ENCODE measurements at regions not wholly inside any gene's neighbourhood (a gene's known extent, or its start where the extent isn't known, plus 50 kb on each side); places are given as distances from the start of the nearest gene placed in this dataset.

GRCh38 chr1:30117685-30118084 lies 605.7 kb downstream of the MATN1 start:
- Histone ChIP-seq H3K9me3 (ENCODE audit: control insufficient read depth, low read length) (no peaks in the 10 kb centered on the region), H3K36me3 (ENCODE audit: control insufficient read depth, insufficient read depth, low read length) (no peaks in the 10 kb centered on the region), H3K4me3 (ENCODE audit: extremely low read depth, insufficient read depth, low read length, poor library complexity, severe bottlenecking) (no peak overlapping the region), H3K27ac (ENCODE audit: low read depth, low read length, severe bottlenecking) (no peak overlapping the region), H3K4me1 (ENCODE audit: control insufficient read depth, insufficient read depth, low read length, poor library complexity, severe bottlenecking) (no peaks in the 10 kb centered on the region)
- WGBS, 2 experiments (ENCODE audit: insufficient coverage in 2 of 2), result 95 to 97% methylated on average over 4 of the region's 4 CpGs

DNA sequence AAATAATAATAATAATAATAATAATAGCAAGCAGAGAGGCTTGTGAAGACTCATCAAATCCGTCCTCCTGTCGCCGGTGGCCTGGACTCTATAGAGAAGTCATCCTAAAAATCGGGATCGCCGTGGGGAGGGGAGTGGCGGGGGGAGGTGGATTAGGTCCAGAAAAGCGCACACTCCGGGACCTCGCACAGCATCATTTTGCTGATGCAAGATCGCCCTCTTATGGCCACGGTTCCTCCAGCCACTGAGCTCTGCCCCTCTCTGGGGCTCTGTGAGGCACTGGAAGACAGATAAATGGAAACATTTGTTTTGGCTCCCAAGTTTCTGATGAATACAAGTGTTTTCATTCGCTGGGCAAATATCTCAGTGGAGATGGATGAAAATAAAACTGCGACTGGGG lies 612.0 kb downstream of the MATN1 start:
- Histone ChIP-seq H3K4me1 (ENCODE audit: control insufficient read depth, insufficient read depth, low read length, poor library complexity, severe bottlenecking) (no peaks in the 10 kb centered on the region), H3K9me3 (ENCODE audit: control insufficient read depth, low read length) (no peaks in the 10 kb centered on the region), H3K27ac (ENCODE audit: low read depth, low read length, severe bottlenecking) (no peak overlapping the region), H3K4me3 (ENCODE audit: extremely low read depth, insufficient read depth, low read length, poor library complexity, severe bottlenecking) (no peak overlapping the region), H3K36me3 (ENCODE audit: control insufficient read depth, insufficient read depth, low read length) (no peaks in the 10 kb centered on the region)
- WGBS, 2 experiments (ENCODE audit: insufficient coverage in 2 of 2), result 4 to 8% methylated on average over 10 of the region's 14 CpGs

DNA sequence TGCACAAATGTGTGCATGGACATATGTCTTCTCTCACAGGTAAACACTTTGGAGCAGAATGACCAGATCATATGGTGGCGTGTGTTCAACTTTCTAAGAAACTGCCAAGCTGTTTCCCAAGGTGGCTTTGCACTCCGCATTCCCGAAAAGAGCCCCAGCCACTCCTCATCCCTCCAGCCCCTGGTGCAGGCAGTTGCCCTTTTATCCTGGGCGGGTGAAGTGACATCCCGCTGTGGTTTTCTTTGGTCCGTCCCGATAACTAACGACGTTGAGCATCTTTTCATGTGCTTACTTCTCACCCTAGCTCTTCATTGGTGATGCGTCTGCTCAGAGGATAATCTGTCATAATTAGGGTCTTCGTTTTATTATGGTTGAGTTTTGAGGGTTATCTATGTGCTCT lies 612.5 kb downstream of the MATN1 start:
- H3K27ac ChIP-seq (ENCODE audit: low read depth, low read length, severe bottlenecking), result no peak overlapping the region
- no peaks in the 10 kb centered on the region for H3K4me1 ChIP-seq (ENCODE audit: control insufficient read depth, insufficient read depth, low read length, poor library complexity, severe bottlenecking)
- H3K36me3 ChIP-seq (ENCODE audit: control insufficient read depth, insufficient read depth, low read length), result no peaks in the 10 kb centered on the region
- 74 to 84% methylated on average over 4 to 9 of the region's 11 CpGs for WGBS, 2 experiments (ENCODE audit: insufficient coverage in 2 of 2)
- H3K4me3 ChIP-seq (ENCODE audit: extremely low read depth, insufficient read depth, low read length, poor library complexity, severe bottlenecking), result no peak overlapping the region
- H3K9me3 ChIP-seq (ENCODE audit: control insufficient read depth, low read length), result no peaks in the 10 kb centered on the region

DNA sequence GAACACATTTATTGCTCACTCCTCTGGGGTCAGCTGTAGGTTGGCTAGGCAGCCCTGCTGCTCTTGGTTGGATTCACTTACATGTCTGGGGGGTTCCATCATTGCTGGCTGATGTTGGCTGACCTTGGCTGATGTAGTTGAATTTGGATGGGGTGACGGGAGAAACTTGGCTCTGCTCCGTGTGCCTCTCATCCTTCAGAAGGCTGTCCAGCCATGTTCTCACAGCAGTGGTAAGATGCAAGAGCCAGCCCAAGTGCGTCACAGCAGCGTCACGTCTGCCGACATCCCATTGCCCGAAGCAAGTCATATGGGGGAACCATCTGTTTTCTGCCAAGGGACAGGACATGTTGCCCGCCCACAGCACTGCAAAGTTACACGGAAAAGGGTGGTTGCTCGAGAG lies 613.5 kb downstream of the MATN1 start:
- H3K36me3 ChIP-seq (ENCODE audit: control insufficient read depth, insufficient read depth, low read length), result no peaks in the 10 kb centered on the region
- H3K4me3 ChIP-seq (ENCODE audit: extremely low read depth, insufficient read depth, low read length, poor library complexity, severe bottlenecking), result no peak overlapping the region
- H3K9me3 ChIP-seq (ENCODE audit: control insufficient read depth, low read length), result no peaks in the 10 kb centered on the region
- H3K4me1 ChIP-seq (ENCODE audit: control insufficient read depth, insufficient read depth, low read length, poor library complexity, severe bottlenecking), result no peaks in the 10 kb centered on the region
- 88 to 92% methylated on average over 9 to 10 of the region's 10 CpGs for WGBS, 2 experiments (ENCODE audit: insufficient coverage in 2 of 2)
- no peak overlapping the region for H3K27ac ChIP-seq (ENCODE audit: low read depth, low read length, severe bottlenecking)

DNA sequence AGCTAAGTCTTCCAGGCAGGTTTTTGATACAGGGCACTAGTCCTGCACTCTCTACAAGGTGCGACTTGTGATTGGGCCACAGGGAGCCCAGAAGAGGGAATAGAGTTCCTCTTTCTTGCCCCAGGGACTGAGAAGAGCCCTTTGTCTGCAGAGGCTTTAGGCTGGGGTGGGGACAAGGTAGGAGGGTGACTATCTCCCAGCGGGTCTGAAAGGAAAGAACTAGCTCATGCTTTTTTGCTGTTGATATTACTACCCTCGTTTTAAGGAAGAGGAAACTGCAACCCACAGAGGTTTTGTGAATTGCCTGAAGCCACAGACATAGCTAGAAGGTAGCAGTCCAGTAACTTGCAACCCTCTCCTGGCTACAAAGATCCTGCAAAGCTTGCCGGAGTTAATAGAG lies 615.2 kb downstream of the MATN1 start:
- no peak overlapping the region for H3K27ac ChIP-seq (ENCODE audit: low read depth, low read length, severe bottlenecking)
- H3K4me1 ChIP-seq (ENCODE audit: control insufficient read depth, insufficient read depth, low read length, poor library complexity, severe bottlenecking), result no peaks in the 10 kb centered on the region
- H3K4me3 ChIP-seq (ENCODE audit: extremely low read depth, insufficient read depth, low read length, poor library complexity, severe bottlenecking), result no peak overlapping the region
- no peaks in the 10 kb centered on the region for H3K36me3 ChIP-seq (ENCODE audit: control insufficient read depth, insufficient read depth, low read length)
- WGBS, 2 experiments (ENCODE audit: insufficient coverage in 2 of 2), result 61 to 74% methylated on average over 2 to 3 of the region's 4 CpGs
- H3K9me3 ChIP-seq (ENCODE audit: control insufficient read depth, low read length), result no peaks in the 10 kb centered on the region

GRCh38 chr1:30106125-30106524 lies 617.3 kb downstream of the MATN1 start:
- no peak overlapping the region for H3K4me3 ChIP-seq (ENCODE audit: extremely low read depth, insufficient read depth, low read length, poor library complexity, severe bottlenecking)
- H3K27ac ChIP-seq (ENCODE audit: low read depth, low read length, severe bottlenecking), result no peak overlapping the region
- H3K4me1 ChIP-seq (ENCODE audit: control insufficient read depth, insufficient read depth, low read length, poor library complexity, severe bottlenecking), result no peaks in the 10 kb centered on the region
- H3K36me3 ChIP-seq (ENCODE audit: control insufficient read depth, insufficient read depth, low read length), result no peaks in the 10 kb centered on the region
- H3K9me3 ChIP-seq (ENCODE audit: control insufficient read depth, low read length), result no peaks in the 10 kb centered on the region
- 21 to 44% methylated on average over 4 to 6 of the region's 8 CpGs for WGBS, 2 experiments (ENCODE audit: insufficient coverage in 2 of 2)

DNA sequence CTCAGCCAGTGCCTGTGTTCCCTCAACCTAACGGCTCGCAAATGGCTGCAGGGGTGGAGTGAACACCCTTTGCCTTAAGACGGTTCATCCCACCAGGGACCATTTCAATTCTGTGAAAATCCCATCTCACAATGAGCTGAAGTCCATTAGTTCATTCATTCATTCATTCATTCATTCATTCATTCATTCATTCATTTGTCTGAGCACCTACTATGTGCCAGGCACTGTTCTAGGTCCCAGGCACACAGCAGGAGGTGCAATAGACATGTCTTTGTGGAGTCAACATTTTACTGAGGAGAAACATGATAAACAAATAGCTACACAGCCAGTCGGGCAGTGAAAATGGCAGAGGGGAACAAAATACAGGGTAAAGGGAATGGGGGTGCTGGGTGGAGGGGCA lies 618.8 kb downstream of the MATN1 start:
- Histone ChIP-seq H3K4me3 (ENCODE audit: extremely low read depth, insufficient read depth, low read length, poor library complexity, severe bottlenecking) (no peak overlapping the region), H3K36me3 (ENCODE audit: control insufficient read depth, insufficient read depth, low read length) (no peaks in the 10 kb centered on the region), H3K4me1 (ENCODE audit: control insufficient read depth, insufficient read depth, low read length, poor library complexity, severe bottlenecking) (no peaks in the 10 kb centered on the region), H3K9me3 (ENCODE audit: control insufficient read depth, low read length) (no peaks in the 10 kb centered on the region), H3K27ac (ENCODE audit: low read depth, low read length, severe bottlenecking) (no peak overlapping the region)
- WGBS, 2 experiments (ENCODE audit: insufficient coverage in 2 of 2), result 86 to 93% methylated on average over 3 to 4 of the region's 4 CpGs

- H3K4me1 ChIP-seq (ENCODE audit: control insufficient read depth, insufficient read depth, low read length, poor library complexity, severe bottlenecking), result no peaks in the 10 kb centered on the region
- no peak overlapping the region for H3K4me3 ChIP-seq (ENCODE audit: extremely low read depth, insufficient read depth, low read length, poor library complexity, severe bottlenecking)
- 79% methylated on average over 7 to 8 of the region's 14 CpGs for WGBS, 2 experiments (ENCODE audit: insufficient coverage in 2 of 2)
- H3K36me3 ChIP-seq (ENCODE audit: control insufficient read depth, insufficient read depth, low read length), result no peaks in the 10 kb centered on the region
- H3K9me3 ChIP-seq (ENCODE audit: control insufficient read depth, low read length), result no peaks in the 10 kb centered on the region
- no peak overlapping the region for H3K27ac ChIP-seq (ENCODE audit: low read depth, low read length, severe bottlenecking)
Measured at GRCh38 chr1:30103708-30104411, 619.5 kb downstream of the MATN1 start.

DNA sequence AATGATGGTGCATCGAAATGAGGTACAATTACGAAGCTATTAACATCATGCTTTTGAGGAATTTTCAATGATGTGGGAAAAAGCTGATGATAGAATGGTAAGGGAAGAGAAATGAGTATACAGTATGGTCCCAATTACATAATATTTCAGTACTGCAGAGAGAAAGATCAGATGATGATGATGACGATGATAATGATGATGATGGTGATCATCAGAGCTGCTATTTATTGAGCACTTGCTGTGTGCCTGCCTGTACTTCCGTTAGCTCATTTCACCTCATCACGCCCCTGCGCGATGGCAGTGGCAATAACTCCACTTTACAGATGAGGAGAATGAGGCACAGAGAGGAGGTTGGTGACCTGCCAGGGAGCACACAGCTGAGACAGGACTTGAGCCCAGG lies 620.8 kb downstream of the MATN1 start:
- no peaks in the 10 kb centered on the region for H3K9me3 ChIP-seq (ENCODE audit: control insufficient read depth, low read length)
- H3K36me3 ChIP-seq (ENCODE audit: control insufficient read depth, insufficient read depth, low read length), result no peaks in the 10 kb centered on the region
- no peak overlapping the region for H3K27ac ChIP-seq (ENCODE audit: low read depth, low read length, severe bottlenecking)
- H3K4me3 ChIP-seq (ENCODE audit: extremely low read depth, insufficient read depth, low read length, poor library complexity, severe bottlenecking), result no peak overlapping the region
- H3K4me1 ChIP-seq (ENCODE audit: control insufficient read depth, insufficient read depth, low read length, poor library complexity, severe bottlenecking), result no peaks in the 10 kb centered on the region
- WGBS, 2 experiments (ENCODE audit: insufficient coverage in 2 of 2), result 95 to 98% methylated on average over 5 to 7 of the region's 7 CpGs

GRCh38 chr1:30101487-30102227 lies 621.7 kb downstream of the MATN1 start:
- Histone ChIP-seq H3K9me3 (ENCODE audit: control insufficient read depth, low read length) (no peaks in the 10 kb centered on the region), H3K4me3 (ENCODE audit: extremely low read depth, insufficient read depth, low read length, poor library complexity, severe bottlenecking) (no peak overlapping the region), H3K4me1 (ENCODE audit: control insufficient read depth, insufficient read depth, low read length, poor library complexity, severe bottlenecking) (no peaks in the 10 kb centered on the region), H3K27ac (ENCODE audit: low read depth, low read length, severe bottlenecking) (no peak overlapping the region), H3K36me3 (ENCODE audit: control insufficient read depth, insufficient read depth, low read length) (no peaks in the 10 kb centered on the region)
- WGBS, 2 experiments (ENCODE audit: insufficient coverage in 2 of 2), result 63 to 69% methylated on average over 5 to 9 of the region's 9 CpGs

GRCh38 chr1:30101016-30101415 lies 622.4 kb downstream of the MATN1 start:
- no peaks in the 10 kb centered on the region for H3K9me3 ChIP-seq (ENCODE audit: control insufficient read depth, low read length)
- H3K27ac ChIP-seq (ENCODE audit: low read depth, low read length, severe bottlenecking), result no peak overlapping the region
- H3K4me3 ChIP-seq (ENCODE audit: extremely low read depth, insufficient read depth, low read length, poor library complexity, severe bottlenecking), result no peak overlapping the region
- H3K36me3 ChIP-seq (ENCODE audit: control insufficient read depth, insufficient read depth, low read length), result no peaks in the 10 kb centered on the region
- no peaks in the 10 kb centered on the region for H3K4me1 ChIP-seq (ENCODE audit: control insufficient read depth, insufficient read depth, low read length, poor library complexity, severe bottlenecking)
- 72 to 92% methylated on average over 2 to 3 of the region's 8 CpGs for WGBS, 2 experiments (ENCODE audit: insufficient coverage in 2 of 2)

Measured in mesodermal cell (in vitro differentiated cells).